ENCODE measurements at regions not wholly inside any gene's neighbourhood (a gene's known extent, or its start where the extent isn't known, plus 50 kb on each side); places are given as distances from the start of the nearest gene placed in this dataset.

- ChIA-PET POLR2A (no interaction called here), CTCF (ENCODE audit: low intra/inter-chr PET ratio) (no interaction called here)
- intact Hi-C loops (cut with micrococcal nuclease) (no loop called here), in situ Hi-C loops (cut with MboI) (no loop called here)
- no peak for ATAC-seq
- no peak overlapping the region for H3K4me3 ChIP-seq
- no peak overlapping the region for H3K27ac ChIP-seq (ENCODE audit: extremely low read depth, low read depth, low read length)
- no peaks in the 10 kb centered on the region for H3K27me3 ChIP-seq (ENCODE audit: control insufficient read depth in 2 of 2, insufficient read depth in 2 of 2, low read length in 2 of 2)
- no TSS peak for BruUV-seq (replicated peaks)
- no peaks in the 10 kb centered on the region for H3K79me2 ChIP-seq (ENCODE audit: control insufficient read depth, insufficient read depth, low read length)
- no peaks in the 10 kb centered on the region for H3K9me1 ChIP-seq (ENCODE audit: control insufficient read depth, insufficient read depth, low read length)
- no peak overlapping the region for H3K4me2 ChIP-seq (ENCODE audit: insufficient read depth, low read length)
- no peaks in the 10 kb centered on the region for H3K4me1 ChIP-seq (replicated peaks in 1 of 2; ENCODE audit: control insufficient read depth in 2 of 2, insufficient read depth in 2 of 2, low read length in 2 of 2)
- no peak for FAIRE-seq
- H2AFZ ChIP-seq (ENCODE audit: low read depth, low read length): no peak overlapping the region
- no peaks in the 10 kb centered on the region for H3K9me3 ChIP-seq (replicated peaks; ENCODE audit: control insufficient read depth, insufficient read depth, low read depth, low read length)
- WGBS (ENCODE audit: insufficient coverage, low coverage, missing lambda C conversion rate): 0% methylated on average over 4 of the region's 4 CpGs
- no peak for TF ChIP-seq NFIC (IDR thresholded peaks at IDR 0.05)
- no peak for TF ChIP-seq PRDM10 (IDR thresholded peaks at IDR 0.05; ENCODE audit: partially characterized antibody)
- TF ChIP-seq BMI1 (IDR thresholded peaks at IDR 0.05; ENCODE audit: low read length): no peak
- TF ChIP-seq SRSF9 (IDR thresholded peaks at IDR 0.05; ENCODE audit: borderline replicate concordance, low read depth, low read length): no peak
- no peak for TF ChIP-seq ARID4B (CRISPR knock-in tag; IDR thresholded peaks at IDR 0.05)
- H3K9ac ChIP-seq (ENCODE audit: insufficient read depth in 1 of 2, low read depth in 2 of 2, low read length in 2 of 2): no peak overlapping the region
- no peaks in the 10 kb centered on the region for H3K36me3 ChIP-seq (ENCODE audit: control insufficient read depth, insufficient read depth, low read length)
- DNase-seq (ENCODE audit: extremely low read depth in 1 of 4, low spot score in 3 of 4): no peak
- no peaks in the 10 kb centered on the region for H4K20me1 ChIP-seq (replicated peaks; ENCODE audit: control insufficient read depth, insufficient read depth, low read length)
These were observed 154.5 kb downstream of the NSUN3 start for GRCh38 chr3:94217406-94217805.

All from K562 (cell line).